ENCODE measurements at regions not wholly inside any gene's neighbourhood (a gene's known extent, or its start where the extent isn't known, plus 50 kb on each side); places are given as distances from the start of the nearest gene placed in this dataset.

DNA sequence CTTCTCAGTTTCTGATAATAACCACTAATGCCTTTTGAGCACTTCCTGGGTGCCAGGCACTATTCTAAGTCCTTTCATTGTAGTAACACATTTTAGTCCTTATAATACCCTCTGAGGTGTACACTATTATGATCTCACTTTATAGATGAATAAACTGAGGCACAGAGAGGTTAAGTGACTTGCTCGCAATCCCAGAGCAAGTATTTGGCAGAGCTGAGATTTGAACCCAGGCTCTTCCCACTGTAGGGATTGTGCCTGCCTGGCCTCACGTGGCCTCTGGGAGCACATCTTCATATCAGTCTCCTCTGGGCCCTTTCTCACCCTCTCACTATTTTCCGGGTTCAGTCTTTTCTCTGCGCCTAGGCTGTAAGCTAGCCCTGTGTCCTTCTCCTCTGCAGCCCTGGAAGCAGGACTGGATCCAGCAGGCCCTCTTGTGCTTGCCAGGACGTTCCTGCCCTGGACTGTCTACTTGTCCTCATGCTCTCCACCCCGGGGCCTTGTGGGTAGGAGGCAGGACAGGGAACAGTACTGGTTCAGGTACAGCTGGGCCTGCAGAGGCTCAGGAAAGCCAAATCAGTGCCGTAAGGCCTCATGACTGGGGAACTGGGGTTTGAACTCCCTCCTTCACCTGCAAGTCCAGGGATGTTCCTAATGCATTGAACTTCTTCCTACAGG is 139.6 kb downstream of the VEGFA start:
- H3K4me1 ChIP-seq (ENCODE audit: control insufficient read depth, extremely low read depth, insufficient read depth, low read length) = no peaks in the 10 kb centered on the region
- no peak overlapping the region for H3K4me3 ChIP-seq (replicated peaks in 1 of 3; ENCODE audit: insufficient read depth in 1 of 3, low read depth in 1 of 3, low read length in 3 of 3)
- no peak overlapping the region for H3K9ac ChIP-seq (replicated peaks; ENCODE audit: extremely low read depth, insufficient read depth, low read length)
- DNase-seq (ENCODE audit: low read depth, low spot score) = no peak
- intact Hi-C loops (cut with micrococcal nuclease) (no loop called here), dilution Hi-C loops (cut with MboI; ENCODE audit: extremely low pct_ligation_motif_present, low sequenced_read_pairs) (no loop called here)
- no peak overlapping the region for H3K27ac ChIP-seq (ENCODE audit: insufficient read depth, low read depth, low read length)
- no peaks in the 10 kb centered on the region for H4K20me1 ChIP-seq (replicated peaks; ENCODE audit: control insufficient read depth, extremely low read depth, insufficient read depth, low read length)
- H3K27me3 ChIP-seq (ENCODE audit: control insufficient read depth in 2 of 2, insufficient read depth in 2 of 2, low read length in 2 of 2) = peaks cover 0 to 11% of the 10 kb centered on the region in 2 experiments
- no peak for FAIRE-seq
- no peak overlapping the region for H2AFZ ChIP-seq (ENCODE audit: low read depth, low read length)
- no peak for TF ChIP-seq POLR2A (IDR thresholded peaks at IDR 0.05; ENCODE audit: low read depth, low read length)
- TF ChIP-seq JUN (IDR thresholded peaks at IDR 0.05; ENCODE audit: borderline replicate concordance, insufficient read depth, insufficient read length, low read depth) = no peak
- TF ChIP-seq EZH2 (IDR thresholded peaks at IDR 0.05; ENCODE audit: borderline replicate concordance, low read depth, low read length, severe bottlenecking) = no peak
- no peak for TF ChIP-seq POLR2AphosphoS5 (IDR thresholded peaks at IDR 0.05; ENCODE audit: insufficient read depth, low read depth, low read length)
- POLR2A ChIA-PET = no interaction called here
- H3K4me2 ChIP-seq (ENCODE audit: insufficient read depth, low read length) = no peak overlapping the region
- H3K9me1 ChIP-seq (replicated peaks; ENCODE audit: control insufficient read depth, extremely low read depth, insufficient read depth, low read length) = no peaks in the 10 kb centered on the region
- H3K36me3 ChIP-seq (ENCODE audit: control insufficient read depth in 2 of 2, extremely low read depth in 1 of 2, insufficient read depth in 2 of 2, low read length in 2 of 2) = no peaks in the 10 kb centered on the region
- no peaks in the 10 kb centered on the region for H3K9me3 ChIP-seq (replicated peaks; ENCODE audit: control insufficient read depth, insufficient read depth, low read length)
- BruUV-seq (replicated peaks) = no TSS peak
- CTCF ChIA-PET = no interaction called here
- H3K79me2 ChIP-seq (ENCODE audit: control insufficient read depth, insufficient read depth, low read length) = no peaks in the 10 kb centered on the region

DNA sequence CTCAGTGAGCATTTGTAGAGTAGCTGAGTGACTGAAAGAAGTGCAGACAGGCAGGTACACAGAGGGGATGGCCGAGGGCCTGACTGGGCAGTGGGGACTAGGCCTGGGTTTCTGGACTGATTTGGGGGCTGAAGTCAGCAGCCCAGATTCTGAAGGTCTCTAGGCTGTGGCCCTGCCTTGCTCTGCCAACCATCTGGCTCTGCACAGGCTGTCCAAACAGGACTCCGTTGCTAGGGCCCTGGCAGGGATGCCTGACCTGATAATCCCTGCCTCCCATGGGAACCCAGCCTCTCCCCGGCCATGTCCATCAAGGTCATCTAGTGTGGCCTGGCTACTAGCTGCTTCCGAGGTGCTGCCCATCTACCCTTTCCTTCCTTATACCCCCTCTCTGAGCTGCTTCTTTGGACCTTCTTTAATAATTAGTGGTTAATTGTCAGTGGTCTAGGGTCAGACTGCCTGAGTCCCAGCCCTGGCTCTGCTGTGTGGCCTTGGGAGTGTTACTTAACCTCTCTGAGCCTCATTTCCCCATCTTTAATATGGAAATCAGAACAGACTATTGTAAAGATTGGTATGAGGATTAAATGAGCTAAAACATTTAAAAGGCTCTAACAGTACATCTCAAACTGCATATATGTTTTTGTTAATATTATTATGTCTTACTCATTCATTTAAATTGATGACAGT is 137.9 kb downstream of the VEGFA start:
- dilution Hi-C loops (cut with MboI; ENCODE audit: extremely low pct_ligation_motif_present, low sequenced_read_pairs) = no loop called here
- FAIRE-seq = no peak
- Histone ChIP-seq H3K9me3 (replicated peaks; ENCODE audit: control insufficient read depth, insufficient read depth, low read length) (no peaks in the 10 kb centered on the region), H3K79me2 (ENCODE audit: control insufficient read depth, insufficient read depth, low read length) (no peaks in the 10 kb centered on the region), H3K4me1 (ENCODE audit: control insufficient read depth, extremely low read depth, insufficient read depth, low read length) (no peaks in the 10 kb centered on the region), H3K9ac (replicated peaks; ENCODE audit: extremely low read depth, insufficient read depth, low read length) (no peak overlapping the region), H2AFZ (ENCODE audit: low read depth, low read length) (no peak overlapping the region), H3K36me3 (ENCODE audit: control insufficient read depth in 2 of 2, extremely low read depth in 1 of 2, insufficient read depth in 2 of 2, low read length in 2 of 2) (no peaks in the 10 kb centered on the region), H3K4me3 (replicated peaks in 1 of 3; ENCODE audit: insufficient read depth in 1 of 3, low read depth in 1 of 3, low read length in 3 of 3) (no peak overlapping the region), H3K9me1 (replicated peaks; ENCODE audit: control insufficient read depth, extremely low read depth, insufficient read depth, low read length) (no peaks in the 10 kb centered on the region), H4K20me1 (replicated peaks; ENCODE audit: control insufficient read depth, extremely low read depth, insufficient read depth, low read length) (no peaks in the 10 kb centered on the region), H3K27me3 (ENCODE audit: control insufficient read depth in 2 of 2, insufficient read depth in 2 of 2, low read length in 2 of 2) (peaks cover 0 to 14% of the 10 kb centered on the region in 2 experiments), H3K27ac (ENCODE audit: insufficient read depth, low read depth, low read length) (no peak overlapping the region), H3K4me2 (ENCODE audit: insufficient read depth, low read length) (no peak overlapping the region)
- TF ChIP-seq MYC (IDR thresholded peaks at IDR 0.05; ENCODE audit: low read depth, low read length) (no peak), POLR2AphosphoS5 (IDR thresholded peaks at IDR 0.05; ENCODE audit: insufficient read depth, low read depth, low read length) (no peak), GATA2 (IDR thresholded peaks at IDR 0.05; ENCODE audit: insufficient read depth, insufficient read length, low read depth, low read length) (no peak), FOS (IDR thresholded peaks at IDR 0.05; ENCODE audit: borderline replicate concordance, insufficient read depth, low read length) (no peak), POLR2A (IDR thresholded peaks at IDR 0.05; ENCODE audit: low read depth, low read length) (no peak), EZH2 (IDR thresholded peaks at IDR 0.05; ENCODE audit: borderline replicate concordance, low read depth, low read length, severe bottlenecking) (no peak), JUN (IDR thresholded peaks at IDR 0.05; ENCODE audit: borderline replicate concordance, insufficient read depth, insufficient read length, low read depth) (no peak)
- TF ChIP-seq, protein P1, sequence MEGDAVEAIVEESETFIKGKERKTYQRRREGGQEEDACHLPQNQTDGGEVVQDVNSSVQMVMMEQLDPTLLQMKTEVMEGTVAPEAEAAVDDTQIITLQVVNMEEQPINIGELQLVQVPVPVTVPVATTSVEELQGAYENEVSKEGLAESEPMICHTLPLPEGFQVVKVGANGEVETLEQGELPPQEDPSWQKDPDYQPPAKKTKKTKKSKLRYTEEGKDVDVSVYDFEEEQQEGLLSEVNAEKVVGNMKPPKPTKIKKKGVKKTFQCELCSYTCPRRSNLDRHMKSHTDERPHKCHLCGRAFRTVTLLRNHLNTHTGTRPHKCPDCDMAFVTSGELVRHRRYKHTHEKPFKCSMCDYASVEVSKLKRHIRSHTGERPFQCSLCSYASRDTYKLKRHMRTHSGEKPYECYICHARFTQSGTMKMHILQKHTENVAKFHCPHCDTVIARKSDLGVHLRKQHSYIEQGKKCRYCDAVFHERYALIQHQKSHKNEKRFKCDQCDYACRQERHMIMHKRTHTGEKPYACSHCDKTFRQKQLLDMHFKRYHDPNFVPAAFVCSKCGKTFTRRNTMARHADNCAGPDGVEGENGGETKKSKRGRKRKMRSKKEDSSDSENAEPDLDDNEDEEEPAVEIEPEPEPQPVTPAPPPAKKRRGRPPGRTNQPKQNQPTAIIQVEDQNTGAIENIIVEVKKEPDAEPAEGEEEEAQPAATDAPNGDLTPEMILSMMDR (IDR thresholded peaks at IDR 0.05; ENCODE audit: extremely low read depth in 1 of 2, insufficient read depth in 1 of 2, low read depth in 1 of 2, low read length in 2 of 2) = no peak
- TF ChIP-seq, protein P2, sequence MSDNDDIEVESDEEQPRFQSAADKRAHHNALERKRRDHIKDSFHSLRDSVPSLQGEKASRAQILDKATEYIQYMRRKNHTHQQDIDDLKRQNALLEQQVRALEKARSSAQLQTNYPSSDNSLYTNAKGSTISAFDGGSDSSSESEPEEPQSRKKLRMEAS (IDR thresholded peaks at IDR 0.05; ENCODE audit: insufficient read depth, insufficient read length) = no peak
- BruUV-seq (replicated peaks) = no TSS peak
- intact Hi-C loops (cut with micrococcal nuclease) = no loop called here
- ChIA-PET CTCF (interaction anchor here (1.2 to 1.3 kb wide), 2 partner anchors 18 to 94 kb away, joined by 3 read pairs; no protein-coding TSS in a partner anchor), POLR2A (interaction anchor here (0.6 kb wide), 1 partner anchor 134 kb away, joined by 4 read pairs; no protein-coding TSS in a partner anchor)
- DNase-seq (ENCODE audit: low read depth, low spot score) = no peak

Data from endothelial cell of umbilical vein (primary cell).